DND-41 (cell line): ENCODE measurements at regions not wholly inside any gene's neighbourhood (a gene's known extent, or its start where the extent isn't known, plus 50 kb on each side); places are given as distances from the start of the nearest gene placed in this dataset.
"Not testable (repeated sequence)": the region's sequence is repeated elsewhere in the genome, so short reads cannot be mapped to it uniquely, and the experiment has no call there.

ENCODE experiments used
- EZH2 ChIP-seq: IDR thresholded peaks from 3 replicates; pipeline ENCODE4 v1.6.1; 2012; ENCODE audit warnings: borderline replicate concordance, low read depth, mild to moderate bottlenecking, moderate library complexity, low read length, inconsistent platforms; ENCODE audit not compliant: severe bottlenecking
- TF ChIP-seq, protein P1 (sequence below): IDR thresholded peaks from 2 replicates; pipeline ENCODE4 v1.5.1; 2012; ENCODE audit warnings: borderline replicate concordance, low read length, moderate library complexity, mild to moderate bottlenecking; ENCODE audit not compliant: poor library complexity, severe bottlenecking; ENCODE audit errors: extremely low read depth

DNA sequence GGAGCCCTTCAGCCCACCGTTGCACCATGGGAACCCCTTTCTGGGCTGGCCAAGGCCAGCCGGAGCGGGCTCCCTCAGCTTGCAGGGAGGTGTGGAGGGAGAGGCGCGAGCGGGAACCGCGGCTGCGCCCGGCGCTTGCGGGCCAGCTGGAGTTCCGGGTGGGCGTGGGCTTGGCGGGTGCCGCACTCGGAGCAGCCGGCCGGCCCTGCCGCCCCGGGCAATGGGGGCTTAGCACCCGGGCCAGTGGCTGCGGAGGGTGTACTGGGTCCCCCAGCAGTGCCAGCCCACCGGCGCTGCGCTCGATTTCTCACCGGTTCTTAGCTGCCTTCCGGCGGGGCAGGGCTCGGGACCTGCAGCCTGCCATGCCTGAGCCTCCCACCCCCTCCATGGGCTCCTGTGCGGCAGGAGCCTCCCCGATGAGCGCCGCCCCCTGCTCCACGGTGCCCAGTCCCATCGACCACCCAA lies 949.8 kb downstream of the NR2F1-AS1 start:
- TF ChIP-seq, protein P1, sequence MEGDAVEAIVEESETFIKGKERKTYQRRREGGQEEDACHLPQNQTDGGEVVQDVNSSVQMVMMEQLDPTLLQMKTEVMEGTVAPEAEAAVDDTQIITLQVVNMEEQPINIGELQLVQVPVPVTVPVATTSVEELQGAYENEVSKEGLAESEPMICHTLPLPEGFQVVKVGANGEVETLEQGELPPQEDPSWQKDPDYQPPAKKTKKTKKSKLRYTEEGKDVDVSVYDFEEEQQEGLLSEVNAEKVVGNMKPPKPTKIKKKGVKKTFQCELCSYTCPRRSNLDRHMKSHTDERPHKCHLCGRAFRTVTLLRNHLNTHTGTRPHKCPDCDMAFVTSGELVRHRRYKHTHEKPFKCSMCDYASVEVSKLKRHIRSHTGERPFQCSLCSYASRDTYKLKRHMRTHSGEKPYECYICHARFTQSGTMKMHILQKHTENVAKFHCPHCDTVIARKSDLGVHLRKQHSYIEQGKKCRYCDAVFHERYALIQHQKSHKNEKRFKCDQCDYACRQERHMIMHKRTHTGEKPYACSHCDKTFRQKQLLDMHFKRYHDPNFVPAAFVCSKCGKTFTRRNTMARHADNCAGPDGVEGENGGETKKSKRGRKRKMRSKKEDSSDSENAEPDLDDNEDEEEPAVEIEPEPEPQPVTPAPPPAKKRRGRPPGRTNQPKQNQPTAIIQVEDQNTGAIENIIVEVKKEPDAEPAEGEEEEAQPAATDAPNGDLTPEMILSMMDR = not testable (repeated sequence)
- TF ChIP-seq EZH2 = not testable (repeated sequence)
